Endothelial cell of umbilical vein (primary cell): ENCODE measurements at regions not wholly inside any gene's neighbourhood (a gene's known extent, or its start where the extent isn't known, plus 50 kb on each side); places are given as distances from the start of the nearest gene placed in this dataset.

Experiments
- BruUV-seq: library from RNA; stranded (reverse); fragments of 400-500 nt; replicated peaks from 2 replicates; lab custom pipeline; 2021; lab: Mats Ljungman, UMichigan
- CTCF ChIA-PET: fragments of 300-600, 350-600 bp; sonication (Branson Sonifier 250); formaldehyde crosslinking; loops from one replicate; lab custom pipeline; 2021; ENCODE audit warnings: antibody characterized with exemption, inconsistent platforms; lab: Charles Lee
- POLR2A ChIA-PET: fragments of 300-600, 350-600 bp; sonication (Branson Sonifier 250); formaldehyde crosslinking; loops from one replicate; lab custom pipeline; 2021; ENCODE audit warnings: antibody characterized with exemption, inconsistent platforms; lab: Charles Lee
- DNase-seq: peaks from one replicate; pipeline ENCODE4 v3.0.0-alpha.2; 2011; ENCODE audit warnings: low read depth, low spot score
- FAIRE-seq: peaks from 2 replicates; lab custom pipeline; 2011; peaks lifted over from hg19 to GRCh38; lab: Jason Lieb, UNC
- H2AFZ ChIP-seq: 2 replicates; pipeline ENCODE4 v1.6.0; 2012; ENCODE audit warnings: low read depth, low read length, control low read depth, inconsistent platforms
- H3K27ac ChIP-seq: 2 replicates; pipeline ENCODE4 v1.5.1; 2011; ENCODE audit warnings: low read depth, mild to moderate bottlenecking, control low read depth, low read length, moderate library complexity; ENCODE audit not compliant: insufficient read depth
- H3K27me3 ChIP-seq, 2 experiments: 2 replicates each; pipeline versions ENCODE4 v1.6.0 to v1.6.1; 2011; ENCODE audit warnings: low read length in 2 of 2, mixed read lengths in 1 of 2; ENCODE audit not compliant: control insufficient read depth in 2 of 2, insufficient read depth in 2 of 2
- H3K36me3 ChIP-seq, 2 experiments: 2 replicates in 1 of 2; 3 replicates in 1 of 2; pipeline ENCODE4 v1.5.1; 2011; ENCODE audit warnings: low read length in 2 of 2, mild to moderate bottlenecking in 1 of 2, moderate library complexity in 1 of 2; ENCODE audit not compliant: control insufficient read depth in 2 of 2, insufficient read depth in 2 of 2; ENCODE audit errors: extremely low read depth in 1 of 2
- H3K4me1 ChIP-seq: 3 replicates; pipeline ENCODE4 v1.5.1; 2011; ENCODE audit warnings: mild to moderate bottlenecking, low read length; ENCODE audit not compliant: control insufficient read depth, insufficient read depth; ENCODE audit errors: extremely low read depth
- H3K4me2 ChIP-seq: 2 replicates; pipeline ENCODE4 v1.6.1; 2011; ENCODE audit warnings: low read length, control low read depth, mixed read lengths; ENCODE audit not compliant: insufficient read depth
- H3K4me3 ChIP-seq, 3 experiments: fragments of 200-600 bp in 1 of 3; sonication (generic), shearing (Covaris generic) in 1 of 3; replicated peaks in 1 of 3; 2 replicates each; pipeline ENCODE4 v1.5.1; 2011 to 2016; ENCODE audit warnings: control low read depth in 3 of 3, low read length in 3 of 3, mild to moderate bottlenecking in 2 of 3, inconsistent platforms in 1 of 3, low read depth in 1 of 3, moderate library complexity in 1 of 3; ENCODE audit not compliant: insufficient read depth in 1 of 3
- H3K79me2 ChIP-seq: 2 replicates; pipeline ENCODE4 v1.6.0; 2012; ENCODE audit warnings: low read length, inconsistent platforms; ENCODE audit not compliant: control insufficient read depth, insufficient read depth
- H3K9ac ChIP-seq: replicated peaks from 2 replicates; pipeline ENCODE3; 2011; ENCODE audit warnings: low read length, control low read depth; ENCODE audit not compliant: insufficient read depth; ENCODE audit errors: extremely low read depth
- H3K9me1 ChIP-seq: replicated peaks from 3 replicates; pipeline ENCODE4 v1.6.0; 2011; ENCODE audit warnings: mild to moderate bottlenecking, low read length; ENCODE audit not compliant: control insufficient read depth, insufficient read depth; ENCODE audit errors: extremely low read depth
- H3K9me3 ChIP-seq: replicated peaks from 2 replicates; pipeline ENCODE4 v1.5.1; 2012; ENCODE audit warnings: low read length, inconsistent platforms; ENCODE audit not compliant: control insufficient read depth, insufficient read depth
- H4K20me1 ChIP-seq: replicated peaks from 2 replicates; pipeline ENCODE3; 2011; ENCODE audit warnings: mild to moderate bottlenecking, low read length; ENCODE audit not compliant: control insufficient read depth, insufficient read depth; ENCODE audit errors: extremely low read depth
- CTCF ChIP-seq, 2 donors: IDR thresholded peaks; 1 replicate in 1 of 2; 2 replicates in 1 of 2; pipeline ENCODE4 v1.5.1; 2011; ENCODE audit warnings: low read length in 2 of 2, mild to moderate bottlenecking in 2 of 2, moderate library complexity in 2 of 2, control low read depth in 1 of 2, inconsistent platforms in 1 of 2, low read depth in 1 of 2; ENCODE audit not compliant: insufficient read depth in 1 of 2; ENCODE audit errors: extremely low read depth in 1 of 2
- EZH2 ChIP-seq: IDR thresholded peaks from 2 replicates; pipeline ENCODE4 v1.6.1; 2012; ENCODE audit warnings: borderline replicate concordance, low read depth, mild to moderate bottlenecking, moderate library complexity, low read length, inconsistent platforms; ENCODE audit not compliant: severe bottlenecking
- FOS ChIP-seq: IDR thresholded peaks from 2 replicates; pipeline ENCODE4 v1.6.1; 2011; ENCODE audit warnings: mild to moderate bottlenecking, low read length, moderate library complexity, borderline replicate concordance; ENCODE audit not compliant: insufficient read depth
- GATA2 ChIP-seq: IDR thresholded peaks from 2 replicates; pipeline ENCODE4 v1.7.0; 2011; ENCODE audit warnings: low read depth, mild to moderate bottlenecking, moderate library complexity, mixed read lengths, low read length; ENCODE audit not compliant: insufficient read length, insufficient read depth
- JUN ChIP-seq: IDR thresholded peaks from 2 replicates; pipeline ENCODE4 v1.6.1; 2011; ENCODE audit warnings: borderline replicate concordance, low read depth; ENCODE audit not compliant: insufficient read length, insufficient read depth
- MYC ChIP-seq: IDR thresholded peaks from one replicate; pipeline ENCODE4 v1.6.1; 2011; ENCODE audit warnings: mild to moderate bottlenecking, low read depth, low read length
- POLR2A ChIP-seq: IDR thresholded peaks from 2 replicates; pipeline ENCODE4 v1.6.1; 2012; ENCODE audit warnings: low read depth, mild to moderate bottlenecking, control low read depth, low read length
- POLR2AphosphoS5 ChIP-seq: IDR thresholded peaks from 2 replicates; pipeline ENCODE4 v1.6.1; 2012; ENCODE audit warnings: low read depth, mild to moderate bottlenecking, control low read depth, low read length, moderate library complexity; ENCODE audit not compliant: insufficient read depth
- dilution Hi-C: fragments of 300-500 bp; cut with MboI; formaldehyde crosslinking; loops from one replicate; pipeline ENCODE4 v1.15.0; 2019; ENCODE audit warnings: low sequenced_read_pairs; ENCODE audit not compliant: extremely low pct_ligation_motif_present
- intact Hi-C: fragments of 100-400 bp; cut with micrococcal nuclease; formaldehyde crosslinking; loops from one replicate; pipeline ENCODE4 v1.10.0; 2022
- TF ChIP-seq, protein P1 (sequence below): IDR thresholded peaks from 2 replicates; pipeline ENCODE4 v1.6.1; 2011; ENCODE audit not compliant: insufficient read depth, insufficient read length

DNA sequence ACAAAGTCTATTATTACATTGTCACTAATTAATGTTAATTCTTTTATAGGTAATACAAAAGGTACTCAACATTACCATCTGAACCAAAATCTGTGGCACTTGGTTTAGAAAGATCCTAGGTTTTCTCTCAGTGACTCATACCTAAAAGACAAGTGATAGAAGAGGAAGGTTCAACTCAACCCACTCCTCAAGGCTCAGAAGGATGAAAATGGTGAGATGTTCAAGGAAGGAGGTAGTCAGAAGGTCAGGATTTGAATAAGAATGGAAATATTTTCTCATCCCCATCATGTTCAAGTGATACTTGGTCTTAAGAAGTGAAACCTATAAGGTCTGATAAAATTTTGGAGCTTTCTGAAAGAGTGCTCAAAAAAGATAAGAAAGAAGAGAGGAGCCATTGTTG is 86.4 kb upstream of the FBXO11 start:
- Histone ChIP-seq H3K79me2 (no peaks in the 10 kb centered on the region), H3K4me3 (no peak overlapping the region), H3K9me1 (no peaks in the 10 kb centered on the region), H3K9me3 (no peaks in the 10 kb centered on the region), H3K4me2 (no peak overlapping the region), H3K27ac (no peak overlapping the region), H3K4me1 (no peaks in the 10 kb centered on the region), H2AFZ (no peak overlapping the region), H3K27me3 (peaks cover 0 to 4% of the 10 kb centered on the region in 2 experiments), H3K36me3 (no peaks in the 10 kb centered on the region), H4K20me1 (no peaks in the 10 kb centered on the region), H3K9ac (no peak overlapping the region)
- DNase-seq (no peak), FAIRE-seq (no peak)
- TF ChIP-seq FOS (no peak), CTCF (IDR thresholded peaks at IDR 0.05; ENCODE audit: extremely low read depth in 1 of 2, insufficient read depth in 1 of 2, low read depth in 1 of 2, low read length in 2 of 2) (no peak), JUN (no peak), MYC (no peak), POLR2A (no peak), EZH2 (no peak), POLR2AphosphoS5 (no peak), GATA2 (no peak)
- TF ChIP-seq, protein P1, sequence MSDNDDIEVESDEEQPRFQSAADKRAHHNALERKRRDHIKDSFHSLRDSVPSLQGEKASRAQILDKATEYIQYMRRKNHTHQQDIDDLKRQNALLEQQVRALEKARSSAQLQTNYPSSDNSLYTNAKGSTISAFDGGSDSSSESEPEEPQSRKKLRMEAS: no peak
- intact Hi-C loops (no loop called here), dilution Hi-C loops (no loop called here)
- CTCF ChIA-PET: no interaction called here
- BruUV-seq: no TSS peak
- POLR2A ChIA-PET: no interaction called here
